HEK293 (cell line): ENCODE measurements at regions not wholly inside any gene's neighbourhood (a gene's known extent, or its start where the extent isn't known, plus 50 kb on each side); places are given as distances from the start of the nearest gene placed in this dataset.

ENCODE experiments used
- CTCF ChIA-PET: fragments of 350-600 bp; formaldehyde crosslinking; extraction: SDS; loops from one replicate; lab custom pipeline; 2021; ENCODE audit warnings: antibody characterized with exemption; lab: Yijun Ruan, JAX
- POLR2A ChIA-PET: fragments of 300-600 bp; formaldehyde crosslinking; extraction: SDS; loops from one replicate; lab custom pipeline; 2020; ENCODE audit warnings: antibody characterized with exemption, inconsistent platforms; lab: Yijun Ruan, JAX
- H3K27ac ChIP-seq: fragments of 200-500 bp; sonication (Bioruptor generic); 2 replicates; pipeline ENCODE4 v1.5.1; 2014; ENCODE audit warnings: low read depth, low read length, control low read depth, inconsistent platforms; ENCODE audit errors: extremely low read depth
- H3K36me3 ChIP-seq, 2 experiments: fragments of 200-500 bp in 1 of 2; sonication (Bioruptor generic) in 1 of 2; 1 replicate in 1 of 2; 2 replicates in 1 of 2; pipeline ENCODE4 v1.5.1; 2014 to 2017; ENCODE audit warnings: inconsistent platforms in 2 of 2, low read length in 2 of 2; ENCODE audit not compliant: control insufficient read depth in 2 of 2, insufficient read depth in 1 of 2
- H3K4me1 ChIP-seq: fragments of 200-500 bp; sonication (Bioruptor generic); 2 replicates; pipeline ENCODE4 v1.5.1; 2014; ENCODE audit warnings: mild to moderate bottlenecking, low read length, inconsistent platforms; ENCODE audit not compliant: control insufficient read depth, insufficient read depth
- H3K4me3 ChIP-seq: 2 replicates; pipeline ENCODE4 v1.5.1; 2011; ENCODE audit warnings: low read depth, mild to moderate bottlenecking, control low read depth, low read length, moderate library complexity
- H3K9me3 ChIP-seq: fragments of 200-500 bp; sonication (Bioruptor generic); 2 replicates; pipeline ENCODE4 v1.5.1; 2014; ENCODE audit warnings: low read depth, low read length, inconsistent platforms; ENCODE audit not compliant: control insufficient read depth, insufficient read depth
- FEZF1 ChIP-seq: fragments of 450-650 bp; formaldehyde crosslinking; IDR thresholded peaks from 2 replicates; pipeline ENCODE4 v1.5.1; 2016; ENCODE audit warnings: missing biosample characterization, missing genetic modification characterization
- KLF8 ChIP-seq: fragments of 450-650 bp; formaldehyde crosslinking; IDR thresholded peaks from 2 replicates; pipeline ENCODE4 v1.5.1; 2016; ENCODE audit warnings: missing biosample characterization, missing genetic modification characterization
- REPIN1 ChIP-seq: fragments of 450-650 bp; formaldehyde crosslinking; IDR thresholded peaks from 2 replicates; pipeline ENCODE4 v1.5.1; 2017; ENCODE audit warnings: missing biosample characterization, missing genetic modification characterization, low read depth
- ZBTB20 ChIP-seq: fragments of 450-650 bp; formaldehyde crosslinking; IDR thresholded peaks from 2 replicates; pipeline ENCODE4 v1.5.1; 2016; ENCODE audit warnings: missing biosample characterization, missing genetic modification characterization
- ZNF114 ChIP-seq: fragments of 450-650 bp; formaldehyde crosslinking; IDR thresholded peaks from 2 replicates; pipeline ENCODE4 v1.5.0; 2017; ENCODE audit warnings: missing biosample characterization, missing genetic modification characterization
- ZNF175 ChIP-seq: fragments of 450-650 bp; formaldehyde crosslinking; IDR thresholded peaks from 2 replicates; pipeline ENCODE4 v1.5.1; 2016; ENCODE audit warnings: missing biosample characterization, missing genetic modification characterization
- ZNF335 ChIP-seq: fragments of 450-650 bp; formaldehyde crosslinking; conservative IDR thresholded peaks from 2 replicates; pipeline ENCODE4 v1.5.1; 2016; ENCODE audit warnings: missing biosample characterization, missing genetic modification characterization
- ZNF404 ChIP-seq: fragments of 450-650 bp; formaldehyde crosslinking; IDR thresholded peaks from 2 replicates; pipeline ENCODE4 v1.5.1; 2017; ENCODE audit warnings: missing biosample characterization, missing genetic modification characterization
- ZNF501 ChIP-seq: fragments of 450-650 bp; formaldehyde crosslinking; IDR thresholded peaks from 2 replicates; pipeline ENCODE4 v1.5.1; 2016; ENCODE audit warnings: missing biosample characterization, missing genetic modification characterization
- ZNF623 ChIP-seq: fragments of 450-650 bp; formaldehyde crosslinking; IDR thresholded peaks from 2 replicates; pipeline ENCODE4 v1.5.1; 2016; ENCODE audit warnings: missing biosample characterization, missing genetic modification characterization
- ZNF837 ChIP-seq: fragments of 450-650 bp; formaldehyde crosslinking; IDR thresholded peaks from 2 replicates; pipeline ENCODE4 v1.5.1; 2016; ENCODE audit warnings: missing biosample characterization, missing genetic modification characterization
- ZSCAN30 ChIP-seq: fragments of 450-650 bp; IDR thresholded peaks from 2 replicates; pipeline ENCODE4 v1.5.1; 2018; ENCODE audit warnings: missing biosample characterization, mild to moderate bottlenecking, missing genetic modification characterization, moderate library complexity
- ZXDB ChIP-seq: fragments of 450-650 bp; formaldehyde crosslinking; IDR thresholded peaks from 2 replicates; pipeline ENCODE4 v1.5.1; 2016; ENCODE audit warnings: missing biosample characterization, missing genetic modification characterization
- TF ChIP-seq, protein P1 (sequence below): fragments of 450-650 bp; IDR thresholded peaks from 2 replicates; pipeline ENCODE4 v1.5.1; 2018; ENCODE audit warnings: missing biosample characterization, missing genetic modification characterization
- TF ChIP-seq, protein P2 (sequence below): fragments of 450-650 bp; formaldehyde crosslinking; IDR thresholded peaks from 2 replicates; pipeline ENCODE4 v1.5.1; 2017; ENCODE audit warnings: missing biosample characterization, missing genetic modification characterization
- TF ChIP-seq, protein P3 (sequence below): fragments of 450-650 bp; formaldehyde crosslinking; IDR thresholded peaks from 2 replicates; pipeline ENCODE4 v1.5.1; 2016; ENCODE audit warnings: missing biosample characterization, missing genetic modification characterization
- TF ChIP-seq, protein P4 (sequence below): fragments of 450-650 bp; formaldehyde crosslinking; IDR thresholded peaks from 2 replicates; pipeline ENCODE4 v1.5.1; 2016; ENCODE audit warnings: missing biosample characterization, missing genetic modification characterization
- TF ChIP-seq, protein P5 (sequence below): fragments of 450-650 bp; formaldehyde crosslinking; IDR thresholded peaks from 2 replicates; pipeline ENCODE4 v1.5.1; 2016; ENCODE audit warnings: missing biosample characterization, missing genetic modification characterization
- TF ChIP-seq, protein P6 (sequence below): fragments of 450-650 bp; formaldehyde crosslinking; IDR thresholded peaks from 2 replicates; pipeline ENCODE4 v1.5.1; 2016; ENCODE audit warnings: missing biosample characterization, missing genetic modification characterization
- TF ChIP-seq, protein P7 (sequence below): fragments of 450-650 bp; formaldehyde crosslinking; IDR thresholded peaks from 2 replicates; pipeline ENCODE4 v1.5.1; 2017; ENCODE audit warnings: missing biosample characterization, missing genetic modification characterization

DNA sequence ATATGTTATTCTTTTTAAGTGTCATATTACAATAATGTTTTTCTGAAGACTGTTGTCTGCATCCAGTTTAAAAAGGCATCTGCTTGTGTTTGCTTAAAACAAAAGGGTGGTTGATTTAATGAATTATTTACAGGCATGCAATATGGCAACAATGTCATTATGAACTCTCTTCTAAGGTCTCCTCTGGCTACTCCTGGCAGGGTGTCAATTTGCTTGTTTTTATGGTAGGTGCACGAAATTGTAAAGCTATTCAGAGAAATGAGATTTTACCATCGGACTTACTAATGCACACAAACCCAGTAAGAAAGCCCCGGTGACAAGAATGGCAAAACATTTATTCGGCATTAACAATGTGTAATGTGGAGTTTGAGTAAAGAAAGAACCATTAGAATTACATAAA is 539.8 kb upstream of the ZNF608 start:
- TF ChIP-seq ZNF335 (peak; percentile 46; the same call in 1 of the 2 replicates), FEZF1 (peak; percentile 41; the same call in 1 of the 2 replicates), ZNF175 (tag by site-specific recombination) (no peak), ZSCAN30 (tag by site-specific recombination) (0 out of 2 replicates have a peak, but pooled peaks have one; percentile 30)
- TF ChIP-seq, protein P1, sequence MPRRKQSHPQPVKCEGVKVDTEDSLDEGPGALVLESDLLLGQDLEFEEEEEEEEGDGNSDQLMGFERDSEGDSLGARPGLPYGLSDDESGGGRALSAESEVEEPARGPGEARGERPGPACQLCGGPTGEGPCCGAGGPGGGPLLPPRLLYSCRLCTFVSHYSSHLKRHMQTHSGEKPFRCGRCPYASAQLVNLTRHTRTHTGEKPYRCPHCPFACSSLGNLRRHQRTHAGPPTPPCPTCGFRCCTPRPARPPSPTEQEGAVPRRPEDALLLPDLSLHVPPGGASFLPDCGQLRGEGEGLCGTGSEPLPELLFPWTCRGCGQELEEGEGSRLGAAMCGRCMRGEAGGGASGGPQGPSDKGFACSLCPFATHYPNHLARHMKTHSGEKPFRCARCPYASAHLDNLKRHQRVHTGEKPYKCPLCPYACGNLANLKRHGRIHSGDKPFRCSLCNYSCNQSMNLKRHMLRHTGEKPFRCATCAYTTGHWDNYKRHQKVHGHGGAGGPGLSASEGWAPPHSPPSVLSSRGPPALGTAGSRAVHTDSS: no peak
- TF ChIP-seq, protein P2, sequence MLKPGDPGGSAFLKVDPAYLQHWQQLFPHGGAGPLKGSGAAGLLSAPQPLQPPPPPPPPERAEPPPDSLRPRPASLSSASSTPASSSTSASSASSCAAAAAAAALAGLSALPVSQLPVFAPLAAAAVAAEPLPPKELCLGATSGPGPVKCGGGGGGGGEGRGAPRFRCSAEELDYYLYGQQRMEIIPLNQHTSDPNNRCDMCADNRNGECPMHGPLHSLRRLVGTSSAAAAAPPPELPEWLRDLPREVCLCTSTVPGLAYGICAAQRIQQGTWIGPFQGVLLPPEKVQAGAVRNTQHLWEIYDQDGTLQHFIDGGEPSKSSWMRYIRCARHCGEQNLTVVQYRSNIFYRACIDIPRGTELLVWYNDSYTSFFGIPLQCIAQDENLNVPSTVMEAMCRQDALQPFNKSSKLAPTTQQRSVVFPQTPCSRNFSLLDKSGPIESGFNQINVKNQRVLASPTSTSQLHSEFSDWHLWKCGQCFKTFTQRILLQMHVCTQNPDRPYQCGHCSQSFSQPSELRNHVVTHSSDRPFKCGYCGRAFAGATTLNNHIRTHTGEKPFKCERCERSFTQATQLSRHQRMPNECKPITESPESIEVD (tag by site-specific recombination): peak; percentile 75
- Histone ChIP-seq H3K4me1 (peaks cover 2% of the 10 kb centered on the region; the same call in 1 of the 2 replicates), H3K9me3 (no peaks in the 10 kb centered on the region), H3K4me3 (no peak overlapping the region), H3K36me3 (no peaks in the 10 kb centered on the region), H3K27ac (no peak overlapping the region)
- ChIA-PET POLR2A (no interaction called here), CTCF (interaction anchor here (0.7 kb wide), 1 partner anchor 646 kb away, joined by 3 read pairs; no protein-coding TSS in a partner anchor)

DNA sequence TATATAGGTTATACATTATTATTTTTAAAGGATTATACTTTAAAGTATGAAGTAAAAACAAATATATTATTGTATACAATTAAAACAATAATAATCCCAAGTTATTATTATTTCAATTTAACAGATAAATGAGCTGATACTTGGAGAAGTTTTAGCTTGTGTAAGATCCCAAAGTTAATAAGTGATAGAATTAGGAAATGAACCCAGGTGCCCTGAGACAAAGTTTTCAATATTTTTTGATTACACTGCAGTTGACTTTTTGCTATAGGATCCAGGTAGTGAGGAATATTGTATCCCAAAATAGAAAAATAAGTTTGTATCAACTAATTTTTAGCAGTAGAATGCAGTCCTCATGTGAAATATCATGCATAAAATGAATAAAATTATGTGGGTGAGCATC is 543.2 kb upstream of the ZNF608 start:
- H3K4me1 ChIP-seq: peaks cover 2% of the 10 kb centered on the region; the same call in 1 of the 2 replicates
- no peaks in the 10 kb centered on the region for H3K36me3 ChIP-seq
- H3K9me3 ChIP-seq: no peaks in the 10 kb centered on the region
- ChIA-PET POLR2A (no interaction called here), CTCF (no interaction called here)
- no peak overlapping the region for H3K4me3 ChIP-seq
- TF ChIP-seq, protein P3, sequence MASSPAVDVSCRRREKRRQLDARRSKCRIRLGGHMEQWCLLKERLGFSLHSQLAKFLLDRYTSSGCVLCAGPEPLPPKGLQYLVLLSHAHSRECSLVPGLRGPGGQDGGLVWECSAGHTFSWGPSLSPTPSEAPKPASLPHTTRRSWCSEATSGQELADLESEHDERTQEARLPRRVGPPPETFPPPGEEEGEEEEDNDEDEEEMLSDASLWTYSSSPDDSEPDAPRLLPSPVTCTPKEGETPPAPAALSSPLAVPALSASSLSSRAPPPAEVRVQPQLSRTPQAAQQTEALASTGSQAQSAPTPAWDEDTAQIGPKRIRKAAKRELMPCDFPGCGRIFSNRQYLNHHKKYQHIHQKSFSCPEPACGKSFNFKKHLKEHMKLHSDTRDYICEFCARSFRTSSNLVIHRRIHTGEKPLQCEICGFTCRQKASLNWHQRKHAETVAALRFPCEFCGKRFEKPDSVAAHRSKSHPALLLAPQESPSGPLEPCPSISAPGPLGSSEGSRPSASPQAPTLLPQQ (tag by site-specific recombination): no peak
- TF ChIP-seq, protein P4, sequence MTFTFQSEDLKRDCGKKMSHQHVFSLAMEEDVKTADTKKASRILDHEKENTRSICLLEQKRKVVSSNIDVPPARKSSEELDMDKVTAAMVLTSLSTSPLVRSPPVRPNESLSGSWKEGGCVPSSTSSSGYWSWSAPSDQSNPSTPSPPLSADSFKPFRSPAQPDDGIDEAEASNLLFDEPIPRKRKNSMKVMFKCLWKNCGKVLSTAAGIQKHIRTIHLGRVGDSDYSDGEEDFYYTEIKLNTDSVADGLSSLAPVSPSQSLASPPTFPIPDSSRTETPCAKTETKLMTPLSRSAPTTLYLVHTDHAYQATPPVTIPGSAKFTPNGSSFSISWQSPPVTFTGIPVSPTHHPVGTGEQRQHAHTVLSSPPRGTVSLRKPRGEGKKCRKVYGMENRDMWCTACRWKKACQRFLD (tag by site-specific recombination): no peak
- TF ChIP-seq ZBTB20 (tag by site-specific recombination) (no peak), ZNF114 (tag by site-specific recombination) (no peak), KLF8 (tag by site-specific recombination) (no peak), ZNF837 (no peak), ZNF501 (tag by site-specific recombination) (no peak), ZSCAN30 (tag by site-specific recombination) (no peak), ZXDB (tag by site-specific recombination) (no peak)
- TF ChIP-seq, protein P5, sequence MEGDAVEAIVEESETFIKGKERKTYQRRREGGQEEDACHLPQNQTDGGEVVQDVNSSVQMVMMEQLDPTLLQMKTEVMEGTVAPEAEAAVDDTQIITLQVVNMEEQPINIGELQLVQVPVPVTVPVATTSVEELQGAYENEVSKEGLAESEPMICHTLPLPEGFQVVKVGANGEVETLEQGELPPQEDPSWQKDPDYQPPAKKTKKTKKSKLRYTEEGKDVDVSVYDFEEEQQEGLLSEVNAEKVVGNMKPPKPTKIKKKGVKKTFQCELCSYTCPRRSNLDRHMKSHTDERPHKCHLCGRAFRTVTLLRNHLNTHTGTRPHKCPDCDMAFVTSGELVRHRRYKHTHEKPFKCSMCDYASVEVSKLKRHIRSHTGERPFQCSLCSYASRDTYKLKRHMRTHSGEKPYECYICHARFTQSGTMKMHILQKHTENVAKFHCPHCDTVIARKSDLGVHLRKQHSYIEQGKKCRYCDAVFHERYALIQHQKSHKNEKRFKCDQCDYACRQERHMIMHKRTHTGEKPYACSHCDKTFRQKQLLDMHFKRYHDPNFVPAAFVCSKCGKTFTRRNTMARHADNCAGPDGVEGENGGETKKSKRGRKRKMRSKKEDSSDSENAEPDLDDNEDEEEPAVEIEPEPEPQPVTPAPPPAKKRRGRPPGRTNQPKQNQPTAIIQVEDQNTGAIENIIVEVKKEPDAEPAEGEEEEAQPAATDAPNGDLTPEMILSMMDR: no peak
- no peak overlapping the region for H3K27ac ChIP-seq

DNA sequence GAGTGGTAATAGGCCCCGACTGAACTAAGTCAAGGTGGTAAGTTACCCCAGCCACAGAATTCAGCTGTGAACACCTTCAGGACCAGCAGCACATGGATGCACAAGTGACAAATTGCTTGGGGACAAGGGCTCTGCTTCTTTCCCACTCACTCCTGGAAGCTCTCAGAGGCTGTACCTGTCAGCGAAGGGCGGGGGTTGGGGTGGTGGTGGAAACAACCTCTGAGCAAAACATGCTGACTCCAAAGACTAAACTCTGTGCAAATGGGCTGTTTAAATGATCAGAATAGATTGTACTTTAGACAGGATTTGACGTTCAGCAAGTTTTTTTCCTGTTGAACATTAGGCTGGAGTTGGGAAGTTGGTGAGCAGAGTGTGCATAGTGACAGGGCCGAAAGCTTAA is 544.5 kb upstream of the ZNF608 start:
- H3K27ac ChIP-seq: no peak overlapping the region
- H3K4me3 ChIP-seq: no peak overlapping the region
- ChIA-PET CTCF (no interaction called here), POLR2A (no interaction called here)
- H3K4me1 ChIP-seq: peaks cover 11% of the 10 kb centered on the region
- H3K9me3 ChIP-seq: no peaks in the 10 kb centered on the region
- no peaks in the 10 kb centered on the region for H3K36me3 ChIP-seq
- TF ChIP-seq ZNF623 (tag by site-specific recombination) (no peak), REPIN1 (tag by site-specific recombination) (no peak), ZNF404 (tag by site-specific recombination) (no peak), ZNF501 (tag by site-specific recombination) (no peak)
- TF ChIP-seq, protein P6, sequence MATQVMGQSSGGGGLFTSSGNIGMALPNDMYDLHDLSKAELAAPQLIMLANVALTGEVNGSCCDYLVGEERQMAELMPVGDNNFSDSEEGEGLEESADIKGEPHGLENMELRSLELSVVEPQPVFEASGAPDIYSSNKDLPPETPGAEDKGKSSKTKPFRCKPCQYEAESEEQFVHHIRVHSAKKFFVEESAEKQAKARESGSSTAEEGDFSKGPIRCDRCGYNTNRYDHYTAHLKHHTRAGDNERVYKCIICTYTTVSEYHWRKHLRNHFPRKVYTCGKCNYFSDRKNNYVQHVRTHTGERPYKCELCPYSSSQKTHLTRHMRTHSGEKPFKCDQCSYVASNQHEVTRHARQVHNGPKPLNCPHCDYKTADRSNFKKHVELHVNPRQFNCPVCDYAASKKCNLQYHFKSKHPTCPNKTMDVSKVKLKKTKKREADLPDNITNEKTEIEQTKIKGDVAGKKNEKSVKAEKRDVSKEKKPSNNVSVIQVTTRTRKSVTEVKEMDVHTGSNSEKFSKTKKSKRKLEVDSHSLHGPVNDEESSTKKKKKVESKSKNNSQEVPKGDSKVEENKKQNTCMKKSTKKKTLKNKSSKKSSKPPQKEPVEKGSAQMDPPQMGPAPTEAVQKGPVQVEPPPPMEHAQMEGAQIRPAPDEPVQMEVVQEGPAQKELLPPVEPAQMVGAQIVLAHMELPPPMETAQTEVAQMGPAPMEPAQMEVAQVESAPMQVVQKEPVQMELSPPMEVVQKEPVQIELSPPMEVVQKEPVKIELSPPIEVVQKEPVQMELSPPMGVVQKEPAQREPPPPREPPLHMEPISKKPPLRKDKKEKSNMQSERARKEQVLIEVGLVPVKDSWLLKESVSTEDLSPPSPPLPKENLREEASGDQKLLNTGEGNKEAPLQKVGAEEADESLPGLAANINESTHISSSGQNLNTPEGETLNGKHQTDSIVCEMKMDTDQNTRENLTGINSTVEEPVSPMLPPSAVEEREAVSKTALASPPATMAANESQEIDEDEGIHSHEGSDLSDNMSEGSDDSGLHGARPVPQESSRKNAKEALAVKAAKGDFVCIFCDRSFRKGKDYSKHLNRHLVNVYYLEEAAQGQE: no peak
- TF ChIP-seq, protein P7, sequence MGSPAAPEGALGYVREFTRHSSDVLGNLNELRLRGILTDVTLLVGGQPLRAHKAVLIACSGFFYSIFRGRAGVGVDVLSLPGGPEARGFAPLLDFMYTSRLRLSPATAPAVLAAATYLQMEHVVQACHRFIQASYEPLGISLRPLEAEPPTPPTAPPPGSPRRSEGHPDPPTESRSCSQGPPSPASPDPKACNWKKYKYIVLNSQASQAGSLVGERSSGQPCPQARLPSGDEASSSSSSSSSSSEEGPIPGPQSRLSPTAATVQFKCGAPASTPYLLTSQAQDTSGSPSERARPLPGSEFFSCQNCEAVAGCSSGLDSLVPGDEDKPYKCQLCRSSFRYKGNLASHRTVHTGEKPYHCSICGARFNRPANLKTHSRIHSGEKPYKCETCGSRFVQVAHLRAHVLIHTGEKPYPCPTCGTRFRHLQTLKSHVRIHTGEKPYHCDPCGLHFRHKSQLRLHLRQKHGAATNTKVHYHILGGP: no peak
